SJSA1 (cell line): ENCODE measurements at regions not wholly inside any gene's neighbourhood (a gene's known extent, or its start where the extent isn't known, plus 50 kb on each side); places are given as distances from the start of the nearest gene placed in this dataset.

Experiments used
- DNase-seq, 2 experiments: peaks; one replicate each; pipeline ENCODE4 v3.0.0-alpha.2; 2015 to 2020; ENCODE audit warnings: low spot score in 2 of 2, low read depth in 1 of 2
- H3K27ac ChIP-seq: fragments of 250-450 bp; sonication (Bioruptor Pico); 2 replicates; pipeline ENCODE4 v1.5.1; 2020; ENCODE audit warnings: mild to moderate bottlenecking, moderate library complexity
- H3K27me3 ChIP-seq: fragments of 250-450 bp; sonication (Bioruptor Pico); replicated peaks from 2 replicates; pipeline ENCODE4 v1.5.1; 2020; ENCODE audit warnings: mild to moderate bottlenecking, moderate library complexity
- H3K36me3 ChIP-seq: fragments of 250-450 bp; sonication (Bioruptor Pico); 2 replicates; pipeline ENCODE4 v1.5.1; 2020; ENCODE audit warnings: mild to moderate bottlenecking
- H3K4me1 ChIP-seq: fragments of 250-450 bp; sonication (Bioruptor Pico); replicated peaks from 2 replicates; pipeline ENCODE4 v1.6.1; 2021; ENCODE audit warnings: mild to moderate bottlenecking
- H3K4me3 ChIP-seq: fragments of 250-450 bp; sonication (Bioruptor Pico); 2 replicates; pipeline ENCODE4 v1.5.1; 2020; ENCODE audit warnings: mild to moderate bottlenecking
- H3K9me3 ChIP-seq: fragments of 250-450 bp; sonication (Bioruptor Pico); replicated peaks from 2 replicates; pipeline ENCODE4 v1.5.1; 2020; ENCODE audit warnings: mild to moderate bottlenecking

GRCh38 chr2:6025391-6025790, 333.2 kb downstream of the SOX11 start:
- Histone ChIP-seq H3K27me3 (no peaks in the 10 kb centered on the region), H3K36me3 (no peaks in the 10 kb centered on the region), H3K9me3 (no peaks in the 10 kb centered on the region), H3K27ac (no peak overlapping the region), H3K4me3 (no peak overlapping the region), H3K4me1 (no peaks in the 10 kb centered on the region)
- no peak for DNase-seq

- Histone ChIP-seq H3K4me3 (no peak overlapping the region), H3K27me3 (no peaks in the 10 kb centered on the region), H3K27ac (no peak overlapping the region), H3K9me3 (no peaks in the 10 kb centered on the region), H3K4me1 (no peaks in the 10 kb centered on the region), H3K36me3 (no peaks in the 10 kb centered on the region)
- no peak for DNase-seq
These were observed 334.9 kb downstream of the SOX11 start for GRCh38 chr2:6027066-6027465.

GRCh38 chr2:6031200-6031867, 339.1 kb downstream of the SOX11 start:
- no peak for DNase-seq
- Histone ChIP-seq H3K27ac (no peak overlapping the region), H3K4me3 (no peak overlapping the region), H3K27me3 (no peaks in the 10 kb centered on the region), H3K36me3 (no peaks in the 10 kb centered on the region), H3K9me3 (no peaks in the 10 kb centered on the region; the same call in 1 of the 2 replicates), H3K4me1 (no peaks in the 10 kb centered on the region)

GRCh38 chr2:6036211-6036610, 344.0 kb downstream of the SOX11 start:
- no peaks in the 10 kb centered on the region; the same call in 1 of the 2 replicates for H3K9me3 ChIP-seq
- no peak for DNase-seq
- H3K36me3 ChIP-seq, result no peaks in the 10 kb centered on the region
- H3K4me3 ChIP-seq, result no peak overlapping the region
- H3K4me1 ChIP-seq, result no peaks in the 10 kb centered on the region
- H3K27ac ChIP-seq, result no peak overlapping the region
- H3K27me3 ChIP-seq, result no peaks in the 10 kb centered on the region

GRCh38 chr2:6043238-6043637, 351.1 kb downstream of the SOX11 start:
- H3K9me3 ChIP-seq, result no peaks in the 10 kb centered on the region; the same call in 1 of the 2 replicates
- no peaks in the 10 kb centered on the region for H3K27me3 ChIP-seq
- DNase-seq, result no peak
- no peaks in the 10 kb centered on the region for H3K4me1 ChIP-seq
- H3K4me3 ChIP-seq, result no peak overlapping the region
- H3K27ac ChIP-seq, result no peak overlapping the region
- H3K36me3 ChIP-seq, result no peaks in the 10 kb centered on the region

GRCh38 chr2:6052649-6053048, 360.5 kb downstream of the SOX11 start:
- no peak overlapping the region for H3K27ac ChIP-seq
- H3K4me3 ChIP-seq, result no peak overlapping the region
- H3K9me3 ChIP-seq, result no peaks in the 10 kb centered on the region
- no peaks in the 10 kb centered on the region for H3K27me3 ChIP-seq
- DNase-seq, result no peak
- no peaks in the 10 kb centered on the region for H3K36me3 ChIP-seq
- H3K4me1 ChIP-seq, result no peaks in the 10 kb centered on the region

- no peak for DNase-seq
- Histone ChIP-seq H3K36me3 (no peaks in the 10 kb centered on the region), H3K27me3 (no peaks in the 10 kb centered on the region), H3K4me3 (no peak overlapping the region), H3K4me1 (no peaks in the 10 kb centered on the region), H3K9me3 (no peaks in the 10 kb centered on the region), H3K27ac (no peak overlapping the region)
These were observed 361.6 kb downstream of the SOX11 start for GRCh38 chr2:6053743-6054142.

- Histone ChIP-seq H3K27ac (no peak overlapping the region), H3K27me3 (no peaks in the 10 kb centered on the region), H3K9me3 (no peaks in the 10 kb centered on the region), H3K4me3 (no peak overlapping the region), H3K4me1 (no peaks in the 10 kb centered on the region), H3K36me3 (no peaks in the 10 kb centered on the region)
- no peak for DNase-seq
These were observed 362.0 kb downstream of the SOX11 start for GRCh38 chr2:6054161-6054671.

GRCh38 chr2:6060992-6061663, 368.9 kb downstream of the SOX11 start:
- H3K4me1 ChIP-seq, result no peaks in the 10 kb centered on the region
- no peak overlapping the region for H3K4me3 ChIP-seq
- H3K27me3 ChIP-seq, result no peaks in the 10 kb centered on the region
- H3K27ac ChIP-seq, result no peak overlapping the region
- no peaks in the 10 kb centered on the region for H3K36me3 ChIP-seq
- no peaks in the 10 kb centered on the region; the same call in 1 of the 2 replicates for H3K9me3 ChIP-seq
- DNase-seq, result no peak

GRCh38 chr2:6064757-6065156, 372.6 kb downstream of the SOX11 start:
- no peak for DNase-seq
- H3K4me1 ChIP-seq, result no peaks in the 10 kb centered on the region
- H3K4me3 ChIP-seq, result no peak overlapping the region
- no peak overlapping the region for H3K27ac ChIP-seq
- no peaks in the 10 kb centered on the region for H3K36me3 ChIP-seq
- no peaks in the 10 kb centered on the region for H3K27me3 ChIP-seq
- no peaks in the 10 kb centered on the region; the same call in 1 of the 2 replicates for H3K9me3 ChIP-seq

- H3K27me3 ChIP-seq, result no peaks in the 10 kb centered on the region
- H3K36me3 ChIP-seq, result no peaks in the 10 kb centered on the region
- DNase-seq, result no peak
- no peak overlapping the region for H3K4me3 ChIP-seq
- H3K4me1 ChIP-seq, result no peaks in the 10 kb centered on the region
- H3K9me3 ChIP-seq, result no peaks in the 10 kb centered on the region; the same call in 1 of the 2 replicates
- H3K27ac ChIP-seq, result no peak overlapping the region
These were observed 373.5 kb downstream of the SOX11 start for GRCh38 chr2:6065703-6066102.

GRCh38 chr2:6067089-6067488, 374.9 kb downstream of the SOX11 start:
- Histone ChIP-seq H3K4me3 (no peak overlapping the region), H3K27ac (no peak overlapping the region), H3K4me1 (no peaks in the 10 kb centered on the region), H3K27me3 (no peaks in the 10 kb centered on the region), H3K36me3 (no peaks in the 10 kb centered on the region), H3K9me3 (no peaks in the 10 kb centered on the region; the same call in 1 of the 2 replicates)
- DNase-seq, result no peak

- H3K27me3 ChIP-seq, result no peaks in the 10 kb centered on the region
- no peaks in the 10 kb centered on the region for H3K36me3 ChIP-seq
- no peak overlapping the region for H3K27ac ChIP-seq
- DNase-seq, result no peak
- H3K4me1 ChIP-seq, result no peaks in the 10 kb centered on the region
- no peaks in the 10 kb centered on the region; the same call in 1 of the 2 replicates for H3K9me3 ChIP-seq
- H3K4me3 ChIP-seq, result no peak overlapping the region
These were observed 375.6 kb downstream of the SOX11 start for GRCh38 chr2:6067806-6068205.

GRCh38 chr2:6068429-6068828, 376.2 kb downstream of the SOX11 start:
- no peak overlapping the region for H3K27ac ChIP-seq
- H3K9me3 ChIP-seq, result no peaks in the 10 kb centered on the region; the same call in 1 of the 2 replicates
- H3K27me3 ChIP-seq, result no peaks in the 10 kb centered on the region
- DNase-seq, result no peak
- no peaks in the 10 kb centered on the region for H3K4me1 ChIP-seq
- H3K36me3 ChIP-seq, result no peaks in the 10 kb centered on the region
- no peak overlapping the region for H3K4me3 ChIP-seq
